ENCODE measurements at regions not wholly inside any gene's neighbourhood (a gene's known extent, or its start where the extent isn't known, plus 50 kb on each side); places are given as distances from the start of the nearest gene placed in this dataset.

GRCh38 chr7:130944997-130945396 is 211.0 kb upstream of the KLF14 start:
- no peak for TF ChIP-seq POLR2AphosphoS5 (IDR thresholded peaks at IDR 0.05; ENCODE audit: low read depth, low read length)
- TF ChIP-seq POLR2A (IDR thresholded peaks at IDR 0.05; ENCODE audit: low read depth, low read length): no peak
- TF ChIP-seq PAX5 (IDR thresholded peaks at IDR 0.05; ENCODE audit: insufficient read depth, low read length, severe bottlenecking): no peak
- no peak for TF ChIP-seq POU2F2 (IDR thresholded peaks at IDR 0.05; ENCODE audit: low read depth, low read length)
- no peak for TF ChIP-seq TAF1 (IDR thresholded peaks at IDR 0.05; ENCODE audit: low read depth, low read length)
- no peak for TF ChIP-seq SPI1 (IDR thresholded peaks at IDR 0.05; ENCODE audit: low read depth, low read length)
